AG09309 (cell line): ENCODE measurements at regions not wholly inside any gene's neighbourhood (a gene's known extent, or its start where the extent isn't known, plus 50 kb on each side); places are given as distances from the start of the nearest gene placed in this dataset.

Source experiments
- DNase-seq: peaks from one replicate; pipeline ENCODE4 v3.0.0-alpha.2; 2010; ENCODE audit warnings: low read depth
- H3K4me3 ChIP-seq: 2 replicates; pipeline ENCODE4 v1.5.1; 2011; ENCODE audit warnings: mild to moderate bottlenecking, low read depth, low read length, moderate library complexity; ENCODE audit not compliant: control insufficient read depth
- TF ChIP-seq, protein P1 (sequence below): IDR thresholded peaks from 2 replicates; pipeline ENCODE4 v1.5.1; 2011; ENCODE audit warnings: mild to moderate bottlenecking, low read depth, low read length, inconsistent platforms; ENCODE audit not compliant: insufficient read depth, control insufficient read depth; ENCODE audit errors: missing control alignments

DNA sequence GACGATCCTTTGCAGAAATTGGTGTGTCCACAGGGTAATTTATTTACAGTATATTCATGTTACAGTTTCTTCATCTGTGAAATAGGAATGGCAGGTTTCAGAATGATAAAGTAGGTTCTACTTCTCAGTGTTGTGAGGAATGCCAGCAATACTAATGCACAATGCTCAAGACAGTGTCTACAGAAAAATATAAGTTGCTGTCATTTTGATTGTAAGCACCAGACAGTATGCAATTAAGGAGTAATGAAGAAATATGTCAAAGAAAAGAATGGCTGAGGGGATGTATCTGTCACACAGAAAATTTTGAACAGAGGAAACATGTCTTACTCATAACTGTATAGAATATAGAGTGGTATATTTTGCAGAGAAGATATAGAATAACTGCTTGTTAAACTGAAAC, 525.4 kb downstream of the GALC start:
- TF ChIP-seq, protein P1, sequence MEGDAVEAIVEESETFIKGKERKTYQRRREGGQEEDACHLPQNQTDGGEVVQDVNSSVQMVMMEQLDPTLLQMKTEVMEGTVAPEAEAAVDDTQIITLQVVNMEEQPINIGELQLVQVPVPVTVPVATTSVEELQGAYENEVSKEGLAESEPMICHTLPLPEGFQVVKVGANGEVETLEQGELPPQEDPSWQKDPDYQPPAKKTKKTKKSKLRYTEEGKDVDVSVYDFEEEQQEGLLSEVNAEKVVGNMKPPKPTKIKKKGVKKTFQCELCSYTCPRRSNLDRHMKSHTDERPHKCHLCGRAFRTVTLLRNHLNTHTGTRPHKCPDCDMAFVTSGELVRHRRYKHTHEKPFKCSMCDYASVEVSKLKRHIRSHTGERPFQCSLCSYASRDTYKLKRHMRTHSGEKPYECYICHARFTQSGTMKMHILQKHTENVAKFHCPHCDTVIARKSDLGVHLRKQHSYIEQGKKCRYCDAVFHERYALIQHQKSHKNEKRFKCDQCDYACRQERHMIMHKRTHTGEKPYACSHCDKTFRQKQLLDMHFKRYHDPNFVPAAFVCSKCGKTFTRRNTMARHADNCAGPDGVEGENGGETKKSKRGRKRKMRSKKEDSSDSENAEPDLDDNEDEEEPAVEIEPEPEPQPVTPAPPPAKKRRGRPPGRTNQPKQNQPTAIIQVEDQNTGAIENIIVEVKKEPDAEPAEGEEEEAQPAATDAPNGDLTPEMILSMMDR, result no peak
- H3K4me3 ChIP-seq, result no peak overlapping the region
- DNase-seq, result no peak

DNA sequence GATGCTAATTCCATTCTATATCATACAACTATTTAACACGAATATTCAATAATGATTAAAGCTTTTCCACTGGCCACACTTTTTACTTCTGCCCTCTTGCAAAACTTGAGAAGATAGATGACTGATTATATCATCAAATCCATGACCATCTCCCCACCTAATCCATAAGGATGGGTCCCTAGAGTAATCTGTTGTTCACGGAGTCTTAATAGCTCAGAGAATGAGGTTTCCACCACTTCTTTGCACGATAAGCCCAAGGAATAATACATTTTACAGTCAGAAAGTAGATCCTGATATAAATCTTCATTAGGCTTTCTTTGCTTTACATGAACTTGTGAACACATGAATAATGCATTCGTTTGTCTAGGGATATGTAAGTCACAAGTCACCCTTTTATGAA, 527.2 kb downstream of the GALC start:
- DNase-seq, result no peak
- TF ChIP-seq, protein P1, result no peak
- H3K4me3 ChIP-seq, result no peak overlapping the region

DNA sequence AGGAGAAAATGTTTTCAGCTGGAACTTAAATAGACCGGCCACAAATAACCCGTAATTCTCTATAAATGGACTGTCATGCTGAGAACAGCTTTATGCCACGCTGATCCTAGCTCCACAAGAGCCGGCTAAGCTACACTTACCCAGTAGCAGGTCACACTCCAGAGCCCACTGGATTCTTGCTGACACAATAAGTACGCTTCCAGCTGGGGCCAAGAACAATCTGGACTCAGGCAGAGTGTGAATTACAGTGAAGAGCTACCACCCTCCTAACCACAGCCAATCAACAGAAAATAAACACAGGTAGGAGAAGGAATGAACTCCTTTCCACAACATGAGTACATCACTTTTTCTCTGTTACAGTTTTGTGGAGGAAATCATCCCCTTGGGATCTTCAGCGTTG, 531.3 kb downstream of the GALC start:
- H3K4me3 ChIP-seq, result no peak overlapping the region
- DNase-seq, result no peak
- TF ChIP-seq, protein P1, result no peak

DNA sequence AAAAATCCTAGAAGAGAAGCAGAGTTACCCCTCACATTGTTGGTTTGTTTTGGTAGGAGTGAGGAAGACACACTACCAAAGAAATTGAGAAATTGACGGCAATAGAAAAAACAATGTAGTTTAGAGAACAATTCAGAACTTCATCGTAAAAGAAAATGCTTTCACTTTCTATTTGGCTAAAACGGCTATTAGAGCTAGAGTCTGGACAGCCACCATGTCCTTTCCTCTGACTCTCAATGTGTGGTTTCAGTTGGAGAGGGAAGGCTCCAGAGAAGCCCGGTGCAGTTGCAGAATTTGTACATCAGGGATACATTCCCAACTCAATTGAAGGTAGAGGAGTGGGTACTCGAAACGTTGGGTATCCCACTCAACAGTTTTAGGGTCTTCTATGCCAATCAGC, 535.3 kb downstream of the GALC start:
- no peak overlapping the region for H3K4me3 ChIP-seq
- DNase-seq, result no peak
- TF ChIP-seq, protein P1, result no peak

DNA sequence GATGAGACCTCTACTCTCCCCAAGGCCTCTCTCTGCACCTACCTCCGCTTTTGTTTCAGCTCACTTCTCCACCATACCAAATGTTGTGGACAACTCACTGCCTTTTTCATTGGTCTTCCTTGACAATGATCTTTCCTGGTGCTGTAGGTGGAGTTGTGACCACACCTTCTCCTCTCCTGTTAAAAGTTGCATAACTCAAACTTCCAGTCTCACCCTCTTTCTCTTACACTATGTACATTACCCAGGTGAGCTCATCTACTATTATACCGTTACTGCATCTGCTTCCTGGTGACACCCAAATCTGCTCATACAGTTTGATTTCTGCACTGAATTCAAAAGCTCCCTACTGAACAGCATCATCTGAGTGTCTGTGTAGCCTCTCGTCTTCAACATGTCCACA, 542.8 kb downstream of the GALC start:
- TF ChIP-seq, protein P1, result no peak
- no peak for DNase-seq
- H3K4me3 ChIP-seq, result no peak overlapping the region

DNA sequence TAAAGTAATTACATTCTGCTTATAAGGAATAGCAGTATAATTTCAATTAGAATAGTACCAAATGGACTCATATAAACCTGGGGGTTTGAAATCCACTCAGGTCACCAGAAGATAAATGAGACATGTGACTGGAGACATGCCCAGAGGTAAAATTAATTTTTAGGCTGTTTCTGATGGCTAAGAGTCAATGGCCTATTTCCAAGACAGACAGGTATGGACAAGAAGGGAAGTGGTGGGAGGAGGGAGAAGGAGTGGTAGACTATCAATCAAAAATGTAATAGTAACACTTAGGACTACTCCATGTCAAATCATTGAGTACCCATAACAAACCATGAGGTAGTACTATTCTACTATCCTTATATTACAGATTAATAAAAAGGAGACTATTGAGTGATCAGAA, 544.0 kb downstream of the GALC start:
- TF ChIP-seq, protein P1, result no peak
- DNase-seq, result no peak
- no peak overlapping the region for H3K4me3 ChIP-seq

DNA sequence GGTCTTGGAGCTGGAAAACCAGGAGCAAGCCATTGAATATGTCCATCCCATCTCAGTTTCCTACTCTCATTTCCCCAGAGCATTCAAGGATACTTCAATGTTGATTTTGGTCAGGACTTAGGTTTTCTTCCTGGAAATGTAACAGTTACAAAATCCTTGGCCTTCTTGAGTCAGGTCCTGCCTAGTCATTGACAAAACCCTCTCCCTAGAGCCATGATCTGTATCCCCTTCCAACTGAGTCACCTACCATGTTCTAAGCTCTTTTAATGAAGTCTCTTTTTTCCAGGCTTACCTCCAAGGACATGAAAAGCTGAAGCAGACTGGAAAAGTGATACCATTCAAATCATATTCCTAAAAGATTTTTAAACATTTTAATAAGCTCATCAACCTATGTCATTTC, 549.2 kb downstream of the GALC start:
- TF ChIP-seq, protein P1, result no peak
- H3K4me3 ChIP-seq, result no peak overlapping the region
- no peak for DNase-seq
